Glutamatergic neuron (in vitro differentiated cells): ENCODE measurements at regions not wholly inside any gene's neighbourhood (a gene's known extent, or its start where the extent isn't known, plus 50 kb on each side); places are given as distances from the start of the nearest gene placed in this dataset.
"Not testable (repeated sequence)": the region's sequence is repeated elsewhere in the genome, so short reads cannot be mapped to it uniquely, and the experiment has no call there.

Experiments
- DNase-seq: peaks from one replicate; pipeline ENCODE4 v3.0.0; 2022
- H3K27ac Mint-ChIP-seq: one replicate; pipeline ENCODE4 v1.8.0; 2020; ENCODE audit warnings: mild to moderate bottlenecking, mixed read lengths, inconsistent platforms; ENCODE audit not compliant: unreplicated experiment
- H3K27me3 Mint-ChIP-seq: one replicate; pipeline ENCODE4 v1.8.0; 2020; ENCODE audit warnings: mild to moderate bottlenecking, moderate library complexity, mixed read lengths, inconsistent platforms; ENCODE audit not compliant: unreplicated experiment
- H3K36me3 Mint-ChIP-seq: one replicate; pipeline ENCODE4 v1.8.0; 2020; ENCODE audit warnings: mild to moderate bottlenecking, mixed read lengths, inconsistent platforms; ENCODE audit not compliant: unreplicated experiment
- H3K4me1 Mint-ChIP-seq: one replicate; pipeline ENCODE4 v1.8.0; 2020; ENCODE audit warnings: mild to moderate bottlenecking, low read depth, mixed read lengths, inconsistent platforms; ENCODE audit not compliant: unreplicated experiment
- H3K4me3 Mint-ChIP-seq: one replicate; pipeline ENCODE4 v1.8.0; 2020; ENCODE audit warnings: mild to moderate bottlenecking, mixed read lengths, inconsistent platforms; ENCODE audit not compliant: unreplicated experiment
- H3K9me3 Mint-ChIP-seq: one replicate; pipeline ENCODE4 v1.8.0; 2020; ENCODE audit warnings: mild to moderate bottlenecking, moderate library complexity, mixed read lengths, inconsistent platforms; ENCODE audit not compliant: unreplicated experiment
- CTCF ChIP-seq: fragments of 200-600 bp; sonication (generic); IDR thresholded peaks from one replicate; pipeline ENCODE4 v1.5.0; 2021; ENCODE audit not compliant: partially characterized antibody, unreplicated experiment

DNA sequence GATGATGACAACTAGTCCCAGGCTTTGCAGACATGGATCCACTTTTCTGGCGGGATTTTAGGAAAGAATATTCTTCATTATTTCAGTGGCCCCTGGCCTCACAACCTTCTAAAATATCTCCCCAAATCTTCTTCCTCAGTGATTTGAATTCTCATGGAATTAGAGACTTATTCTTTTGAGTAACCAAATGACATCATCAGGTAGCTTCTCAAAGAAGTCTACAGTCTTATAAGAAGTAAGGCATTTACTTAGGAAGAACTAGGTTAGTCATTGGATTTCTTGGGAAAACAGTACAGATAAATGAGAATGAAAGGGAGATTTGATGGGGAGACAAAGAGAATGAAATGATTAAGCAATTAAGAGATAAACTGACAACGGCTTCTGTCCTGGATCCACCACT is 201.1 kb upstream of the PROX1 start:
- H3K4me3 Mint-ChIP-seq, result no peak overlapping the region
- peaks cover 1% of the 10 kb centered on the region for H3K9me3 Mint-ChIP-seq
- no peak for DNase-seq
- H3K27me3 Mint-ChIP-seq, result no peaks in the 10 kb centered on the region
- no peak for TF ChIP-seq CTCF
- H3K36me3 Mint-ChIP-seq, result no peaks in the 10 kb centered on the region
- peaks cover 2% of the 10 kb centered on the region for H3K4me1 Mint-ChIP-seq
- H3K27ac Mint-ChIP-seq, result no peak overlapping the region

GRCh38 chr1:213790565-213790964 is 197.2 kb upstream of the PROX1 start:
- H3K4me1 Mint-ChIP-seq, result no peaks in the 10 kb centered on the region
- no peaks in the 10 kb centered on the region for H3K36me3 Mint-ChIP-seq
- no peaks in the 10 kb centered on the region for H3K9me3 Mint-ChIP-seq
- no peak overlapping the region for H3K27ac Mint-ChIP-seq
- TF ChIP-seq CTCF, result no peak
- H3K27me3 Mint-ChIP-seq, result no peaks in the 10 kb centered on the region
- DNase-seq, result no peak
- no peak overlapping the region for H3K4me3 Mint-ChIP-seq

- no peak for TF ChIP-seq CTCF
- Mint-ChIP-seq H3K36me3 (no peaks in the 10 kb centered on the region), H3K4me1 (no peaks in the 10 kb centered on the region), H3K9me3 (no peaks in the 10 kb centered on the region), H3K27me3 (no peaks in the 10 kb centered on the region), H3K27ac (no peak overlapping the region), H3K4me3 (no peak overlapping the region)
- DNase-seq, result no peak
Observed at GRCh38 chr1:213793482-213794067, 194.2 kb upstream of the PROX1 start.

DNA sequence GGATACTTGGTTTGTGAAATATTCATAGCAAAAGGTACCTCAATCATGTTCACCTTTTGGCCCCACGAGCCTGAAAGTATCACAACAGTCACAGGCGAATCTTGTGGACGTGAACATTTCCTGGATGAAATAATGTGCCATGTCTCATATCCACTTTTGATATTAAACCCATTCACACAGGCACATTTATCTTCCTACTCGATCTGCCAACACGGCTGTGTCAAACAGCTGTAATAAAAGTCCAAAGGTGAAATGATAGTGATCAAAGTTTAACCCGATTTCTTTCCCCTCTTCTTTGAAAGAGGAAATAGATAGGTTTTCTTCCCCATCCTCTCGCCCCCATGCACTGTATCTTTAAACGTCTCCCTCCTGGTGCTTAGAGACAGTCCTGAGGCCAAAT is 191.2 kb upstream of the PROX1 start:
- H3K4me3 Mint-ChIP-seq, result no peak overlapping the region
- no peak for DNase-seq
- no peaks in the 10 kb centered on the region for H3K9me3 Mint-ChIP-seq
- no peaks in the 10 kb centered on the region for H3K4me1 Mint-ChIP-seq
- no peaks in the 10 kb centered on the region for H3K27me3 Mint-ChIP-seq
- no peaks in the 10 kb centered on the region for H3K36me3 Mint-ChIP-seq
- H3K27ac Mint-ChIP-seq, result no peak overlapping the region
- no peak for TF ChIP-seq CTCF

DNA sequence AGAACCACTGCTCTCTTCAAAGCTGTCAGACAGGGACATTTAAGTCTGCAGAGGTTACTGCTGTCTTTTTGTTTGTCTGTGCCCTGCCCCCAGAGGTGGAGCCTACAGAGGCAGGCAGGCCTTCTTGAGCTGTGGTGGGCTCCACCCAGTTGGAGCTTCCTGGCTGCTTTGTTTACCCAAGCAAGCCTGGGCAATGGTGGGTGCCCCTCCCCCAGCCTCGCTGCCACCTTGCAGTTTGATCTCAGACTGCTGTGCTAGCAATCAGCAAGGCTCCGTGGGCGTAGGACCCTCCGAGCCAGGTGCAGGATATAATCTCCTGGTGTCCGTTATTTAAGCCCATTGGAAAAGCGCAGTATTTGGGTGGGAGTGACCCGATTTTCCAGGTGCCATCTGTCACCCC is 179.5 kb upstream of the PROX1 start:
- H3K27ac Mint-ChIP-seq, DNase-seq, H3K4me3 Mint-ChIP-seq, H3K9me3 Mint-ChIP-seq, H3K27me3 Mint-ChIP-seq, H3K4me1 Mint-ChIP-seq: not testable (repeated sequence)
- H3K36me3 Mint-ChIP-seq, result peaks cover 14% of the 10 kb centered on the region
